ENCODE measurements at regions not wholly inside any gene's neighbourhood (a gene's known extent, or its start where the extent isn't known, plus 50 kb on each side); places are given as distances from the start of the nearest gene placed in this dataset.

- Histone ChIP-seq H2BK15ac (ENCODE audit: low read depth, low read length) (no peak overlapping the region), H3K18ac (ENCODE audit: low read depth, low read length) (no peak overlapping the region), H3K4me1 (ENCODE audit: control insufficient read depth, insufficient read depth, low read length) (no peaks in the 10 kb centered on the region), H3K9me3 (ENCODE audit: control insufficient read depth, insufficient read depth, low read length) (peaks cover 3% of the 10 kb centered on the region; the same call in 1 of the 2 replicates), H2AK5ac (ENCODE audit: low read depth, low read length) (no peak overlapping the region), H3K27ac (ENCODE audit: insufficient read depth, low read length) (no peak overlapping the region), H3K14ac (replicated peaks; ENCODE audit: low read depth, low read length) (no peak overlapping the region), H3K36me3 (ENCODE audit: control insufficient read depth, insufficient read depth, low read length) (no peaks in the 10 kb centered on the region), H3K4ac (ENCODE audit: low read depth, low read length) (no peak overlapping the region), H3K23ac (ENCODE audit: low read depth, low read length) (no peak overlapping the region), H3K27me3 (ENCODE audit: control insufficient read depth, insufficient read depth, low read length) (no peaks in the 10 kb centered on the region), H4K5ac (ENCODE audit: low read depth, low read length) (no peak overlapping the region), H4K8ac (ENCODE audit: low read depth in 2 of 2, low read length in 2 of 2) (no peak overlapping the region), H4K91ac (ENCODE audit: insufficient read depth, low read depth, low read length) (no peak overlapping the region), H3K9me1 (ENCODE audit: insufficient read depth, low read length) (no peaks in the 10 kb centered on the region), H4K20me1 (ENCODE audit: insufficient read depth, low read length) (no peaks in the 10 kb centered on the region), H3K4me2 (ENCODE audit: low read depth, low read length) (no peak overlapping the region), H3K4me3 (ENCODE audit: insufficient read depth, low read depth, low read length) (no peak overlapping the region), H2BK20ac (ENCODE audit: low read depth, low read length) (no peak overlapping the region), H2AFZ (replicated peaks; ENCODE audit: low read length, poor library complexity) (no peak overlapping the region), H3K79me1 (ENCODE audit: low read depth in 1 of 2, low read length in 2 of 2) (no peaks in the 10 kb centered on the region), H2BK5ac (ENCODE audit: low read depth, low read length, poor library complexity, severe bottlenecking) (no peak overlapping the region), H3K56ac (ENCODE audit: extremely low read depth, insufficient read depth, low read length) (no peak overlapping the region), H3K9ac (ENCODE audit: low read depth, low read length) (no peak overlapping the region), H2AK9ac (replicated peaks; ENCODE audit: low read depth, low read length, poor library complexity) (no peak overlapping the region), H2BK120ac (ENCODE audit: low read depth, low read length) (no peak overlapping the region)
- no CpG with 5 or more reads among the region's 3 CpGs for WGBS, 2 experiments (ENCODE audit: extremely low coverage in 2 of 2, insufficient read length in 1 of 2)
- in situ Hi-C loops (cut with MboI; ENCODE audit: low sequenced_read_pairs) (no loop called here), dilution Hi-C loops (cut with HindIII; ENCODE audit: low sequenced_read_pairs, unreplicated experiment) (no loop called here), intact Hi-C loops (cut with micrococcal nuclease) (no loop called here)
- ATAC-seq (ENCODE audit: low read depth), result no peak
- TF ChIP-seq USF2 (IDR thresholded peaks at IDR 0.05; ENCODE audit: low read depth, low read length) (no peak), FOS (IDR thresholded peaks at IDR 0.05; ENCODE audit: low read depth, low read length) (no peak), ELK1 (IDR thresholded peaks at IDR 0.05; ENCODE audit: borderline replicate concordance, low read depth, low read length) (no peak), CTCF (conservative IDR thresholded peaks at IDR 0.05; ENCODE audit: low read depth, low read length) (no peak), SMC3 (IDR thresholded peaks at IDR 0.05; ENCODE audit: low read depth, low read length) (no peak), CHD1 (IDR thresholded peaks at IDR 0.05; ENCODE audit: low read depth, low read length) (no peak), BHLHE40 (IDR thresholded peaks at IDR 0.05; ENCODE audit: low read depth, low read length) (no peak), POLR2A (IDR thresholded peaks at IDR 0.05; ENCODE audit: low read depth, low read length) (no peak), MAZ (IDR thresholded peaks at IDR 0.05; ENCODE audit: borderline replicate concordance, low read depth, low read length) (no peak), RAD21 (IDR thresholded peaks at IDR 0.05; ENCODE audit: low read length) (no peak), MAFK (IDR thresholded peaks at IDR 0.05; ENCODE audit: low read depth, low read length) (no peak), RFX5 (IDR thresholded peaks at IDR 0.05; ENCODE audit: low read depth, low read length) (no peak), NFE2L2 (IDR thresholded peaks at IDR 0.05; ENCODE audit: low read depth, low read length) (no peak), CEBPB (IDR thresholded peaks at IDR 0.05; ENCODE audit: low read depth, low read length) (no peak), RCOR1 (IDR thresholded peaks at IDR 0.05; ENCODE audit: insufficient replicate concordance, low read length) (no peak), MXI1 (IDR thresholded peaks at IDR 0.05; ENCODE audit: borderline replicate concordance, low read depth, low read length) (no peak)
- DNase-seq, result no peak
- ChIA-PET CTCF (no interaction called here), POLR2A (ENCODE audit: unreplicated experiment) (no interaction called here)
- no TSS peak for BruUV-seq (replicated peaks)
These were observed 158.5 kb upstream of the PBDC1 start for GRCh38 chrX:76014321-76014720.

Measured in IMR-90 (cell line).